ENCODE measurements at regions not wholly inside any gene's neighbourhood (a gene's known extent, or its start where the extent isn't known, plus 50 kb on each side); places are given as distances from the start of the nearest gene placed in this dataset.

- Histone ChIP-seq H3K4me3 (ENCODE audit: low read depth, low read length) (no peak overlapping the region), H3K27me3 (ENCODE audit: control insufficient read depth, insufficient read depth, low read length) (no peaks in the 10 kb centered on the region), H3K27ac (ENCODE audit: low read depth, low read length) (no peak overlapping the region), H3K9me3 (ENCODE audit: control insufficient read depth, insufficient read depth, low read length) (no peaks in the 10 kb centered on the region)
- no peak for DNase-seq (ENCODE audit: low read depth, low spot score)
- CTCF ChIA-PET: no interaction called here
- TF ChIP-seq, protein P1, sequence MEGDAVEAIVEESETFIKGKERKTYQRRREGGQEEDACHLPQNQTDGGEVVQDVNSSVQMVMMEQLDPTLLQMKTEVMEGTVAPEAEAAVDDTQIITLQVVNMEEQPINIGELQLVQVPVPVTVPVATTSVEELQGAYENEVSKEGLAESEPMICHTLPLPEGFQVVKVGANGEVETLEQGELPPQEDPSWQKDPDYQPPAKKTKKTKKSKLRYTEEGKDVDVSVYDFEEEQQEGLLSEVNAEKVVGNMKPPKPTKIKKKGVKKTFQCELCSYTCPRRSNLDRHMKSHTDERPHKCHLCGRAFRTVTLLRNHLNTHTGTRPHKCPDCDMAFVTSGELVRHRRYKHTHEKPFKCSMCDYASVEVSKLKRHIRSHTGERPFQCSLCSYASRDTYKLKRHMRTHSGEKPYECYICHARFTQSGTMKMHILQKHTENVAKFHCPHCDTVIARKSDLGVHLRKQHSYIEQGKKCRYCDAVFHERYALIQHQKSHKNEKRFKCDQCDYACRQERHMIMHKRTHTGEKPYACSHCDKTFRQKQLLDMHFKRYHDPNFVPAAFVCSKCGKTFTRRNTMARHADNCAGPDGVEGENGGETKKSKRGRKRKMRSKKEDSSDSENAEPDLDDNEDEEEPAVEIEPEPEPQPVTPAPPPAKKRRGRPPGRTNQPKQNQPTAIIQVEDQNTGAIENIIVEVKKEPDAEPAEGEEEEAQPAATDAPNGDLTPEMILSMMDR (IDR thresholded peaks at IDR 0.05; ENCODE audit: low read depth, low read length): no peak
- POLR2A ChIA-PET: no interaction called here
Observed at GRCh38 chr4:13982010-13982409, 354.5 kb upstream of the BOD1L1 start.

DNA sequence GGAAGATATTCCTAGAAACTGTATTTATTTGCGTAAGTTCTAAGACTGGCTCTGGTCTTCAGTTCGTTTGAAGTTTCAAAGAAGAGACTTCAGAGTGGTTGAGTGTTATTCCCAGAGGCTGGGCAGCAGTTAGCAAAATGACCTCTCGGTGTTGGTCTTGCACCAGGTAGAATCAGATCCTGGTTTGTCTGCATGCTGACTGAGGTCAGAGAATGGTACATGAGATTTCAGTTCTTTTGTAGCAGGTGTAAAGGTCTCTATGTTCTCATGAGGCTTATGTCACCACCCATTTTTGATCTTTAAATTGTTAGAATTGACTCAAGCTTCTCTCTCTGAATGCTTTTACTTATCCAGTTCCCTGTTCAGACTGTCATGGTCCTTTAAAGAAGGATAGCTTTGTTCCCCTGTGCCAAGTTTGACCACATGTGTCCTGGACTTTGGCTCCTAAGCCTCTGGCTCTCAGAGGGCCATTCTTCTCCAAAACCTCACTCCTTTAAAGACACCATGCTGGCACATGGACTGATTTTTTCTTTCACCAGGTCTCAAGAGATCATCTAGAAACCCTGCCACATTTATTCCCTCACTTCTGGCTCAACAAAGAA lies 355.8 kb upstream of the BOD1L1 start:
- Histone ChIP-seq H3K27me3 (ENCODE audit: control insufficient read depth, insufficient read depth, low read length) (no peaks in the 10 kb centered on the region), H3K27ac (ENCODE audit: low read depth, low read length) (no peak overlapping the region), H3K4me3 (ENCODE audit: low read depth, low read length) (no peak overlapping the region), H3K9me3 (ENCODE audit: control insufficient read depth, insufficient read depth, low read length) (no peaks in the 10 kb centered on the region)
- TF ChIP-seq, protein P1 (IDR thresholded peaks at IDR 0.05; ENCODE audit: low read depth, low read length): no peak
- CTCF ChIA-PET: no interaction called here
- no peak for DNase-seq (ENCODE audit: low read depth, low spot score)
- POLR2A ChIA-PET: no interaction called here

GRCh38 chr4:13984991-13985800 lies 357.7 kb upstream of the BOD1L1 start:
- CTCF ChIA-PET: interaction anchor here (0.9 to 1.4 kb wide), 2 partner anchors 328 to 331 kb away, joined by 3 to 8 read pairs; no protein-coding TSS in a partner anchor
- POLR2A ChIA-PET: no interaction called here

DNA sequence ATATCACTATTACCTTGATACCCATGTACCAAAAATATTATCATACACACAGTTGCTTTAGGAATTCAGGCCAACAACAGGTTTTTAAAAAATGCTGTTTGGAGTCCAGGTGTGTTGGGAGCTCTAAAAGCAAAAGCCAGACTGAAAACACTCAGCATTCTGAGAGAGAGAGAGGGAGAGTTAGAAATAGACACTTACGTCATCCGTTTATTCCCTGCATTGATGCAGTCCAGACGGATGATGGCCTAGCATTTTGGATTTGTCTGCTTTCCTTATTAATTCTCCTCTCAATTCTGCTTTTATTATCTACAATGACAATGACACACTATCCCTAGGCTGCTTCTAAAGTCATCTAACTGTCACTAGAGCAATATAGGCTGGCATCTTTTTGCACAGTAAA lies 358.3 kb upstream of the BOD1L1 start:
- Histone ChIP-seq H3K27me3 (ENCODE audit: control insufficient read depth, insufficient read depth, low read length) (no peaks in the 10 kb centered on the region), H3K9me3 (ENCODE audit: control insufficient read depth, insufficient read depth, low read length) (no peaks in the 10 kb centered on the region), H3K27ac (ENCODE audit: low read depth, low read length) (no peak overlapping the region), H3K4me3 (ENCODE audit: low read depth, low read length) (no peak overlapping the region)
- TF ChIP-seq, protein P1 (IDR thresholded peaks at IDR 0.05; ENCODE audit: low read depth, low read length): no peak
- ChIA-PET CTCF (interaction anchor here (1.4 kb wide), 1 partner anchor 332 kb away, joined by 8 read pairs; no protein-coding TSS in a partner anchor), POLR2A (no interaction called here)
- no peak for DNase-seq (ENCODE audit: low read depth, low spot score)

More at GRCh38 chr4:13984991-13985800, 357.7 kb upstream of the BOD1L1 start:
- H3K27me3 ChIP-seq (ENCODE audit: control insufficient read depth, insufficient read depth, low read length): no peaks in the 10 kb centered on the region
- TF ChIP-seq, protein P1 (IDR thresholded peaks at IDR 0.05; ENCODE audit: low read depth, low read length): no peak
- no peak overlapping the region for H3K27ac ChIP-seq (ENCODE audit: low read depth, low read length)
- DNase-seq (ENCODE audit: low read depth, low spot score): no peak
- H3K4me3 ChIP-seq (ENCODE audit: low read depth, low read length): no peak overlapping the region
- no peaks in the 10 kb centered on the region for H3K9me3 ChIP-seq (ENCODE audit: control insufficient read depth, insufficient read depth, low read length)

DNA sequence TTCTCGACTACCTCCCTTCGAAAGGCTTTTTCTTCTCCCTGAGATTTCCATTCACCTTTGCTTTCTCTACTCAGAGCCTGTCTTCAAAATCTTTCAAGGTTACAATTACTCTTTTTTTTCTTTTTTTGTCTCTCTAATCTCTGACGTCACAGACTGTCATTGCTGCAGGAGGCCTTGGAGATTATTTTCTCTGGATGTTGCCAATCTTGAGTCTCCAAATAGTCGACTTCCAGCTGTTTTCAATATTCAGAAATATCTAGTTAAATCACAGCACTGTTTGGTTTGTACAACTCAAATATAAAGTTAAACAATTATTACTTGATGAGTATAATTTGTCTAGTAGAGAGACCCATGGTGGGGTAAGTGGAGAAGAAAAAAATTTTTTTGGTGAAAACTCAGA lies 359.0 kb upstream of the BOD1L1 start:
- Histone ChIP-seq H3K27me3 (ENCODE audit: control insufficient read depth, insufficient read depth, low read length) (no peaks in the 10 kb centered on the region), H3K27ac (ENCODE audit: low read depth, low read length) (no peak overlapping the region), H3K9me3 (ENCODE audit: control insufficient read depth, insufficient read depth, low read length) (no peaks in the 10 kb centered on the region), H3K4me3 (ENCODE audit: low read depth, low read length) (no peak overlapping the region)
- ChIA-PET POLR2A (no interaction called here), CTCF (no interaction called here)
- TF ChIP-seq, protein P1 (IDR thresholded peaks at IDR 0.05; ENCODE audit: low read depth, low read length): no peak
- DNase-seq (ENCODE audit: low read depth, low spot score): no peak
